CD14-positive monocyte (primary cell): ENCODE measurements at regions not wholly inside any gene's neighbourhood (a gene's known extent, or its start where the extent isn't known, plus 50 kb on each side); places are given as distances from the start of the nearest gene placed in this dataset.

Experiments
- DNase-seq, 3 donors: peaks; one replicate each; pipeline ENCODE4 v3.0.0-alpha.2; 2011 to 2022
- H2AFZ ChIP-seq: 2 replicates; pipeline ENCODE4 v1.6.0; 2012; ENCODE audit warnings: mild to moderate bottlenecking, low read depth, low read length, inconsistent platforms; ENCODE audit not compliant: insufficient read depth, poor library complexity, severe bottlenecking
- H3K27ac ChIP-seq, 2 donors: 1 replicate in 1 of 2; 2 replicates in 1 of 2; pipeline ENCODE4 v1.5.1; 2012 to 2013; ENCODE audit warnings: low read length in 2 of 2, control low read depth in 1 of 2, inconsistent platforms in 1 of 2, low read depth in 1 of 2, mild to moderate bottlenecking in 1 of 2
- H3K27me3 ChIP-seq, 2 donors: one replicate each; pipeline versions ENCODE4 v1.6.0 to v1.6.1; 2011 to 2013; ENCODE audit warnings: low read length in 2 of 2; ENCODE audit not compliant: control insufficient read depth in 2 of 2, insufficient read depth in 2 of 2
- H3K36me3 ChIP-seq, 2 donors: replicated peaks in 1 of 2; 1 replicate in 1 of 2; 2 replicates in 1 of 2; pipeline versions ENCODE4 v1.5.1 to v1.6.1; 2012 to 2013; ENCODE audit warnings: low read length in 2 of 2, control low read depth in 1 of 2, inconsistent platforms in 1 of 2, mild to moderate bottlenecking in 1 of 2; ENCODE audit not compliant: insufficient read depth in 2 of 2, control insufficient read depth in 1 of 2
- H3K4me1 ChIP-seq, 2 donors: 1 replicate in 1 of 2; 2 replicates in 1 of 2; pipeline versions ENCODE4 v1.5.1 to v1.6.1; 2012 to 2013; ENCODE audit warnings: low read length in 2 of 2, control low read depth in 1 of 2, inconsistent platforms in 1 of 2, mild to moderate bottlenecking in 1 of 2, moderate library complexity in 1 of 2; ENCODE audit not compliant: insufficient read depth in 2 of 2, control insufficient read depth in 1 of 2
- H3K4me2 ChIP-seq: replicated peaks from 2 replicates; pipeline ENCODE3; 2012; ENCODE audit warnings: low read length, moderate library complexity, mild to moderate bottlenecking; ENCODE audit not compliant: poor library complexity, severe bottlenecking; ENCODE audit errors: extremely low read depth
- H3K4me3 ChIP-seq, 3 experiments: fragments of 200-600 bp in 1 of 3; sonication (generic) in 1 of 3; replicated peaks in 1 of 3; 1 replicate in 2 of 3; 2 replicates in 1 of 3; pipeline ENCODE4 v1.5.1; 2011 to 2013; ENCODE audit warnings: low read length in 3 of 3, mild to moderate bottlenecking in 3 of 3, control low read depth in 2 of 3, low read depth in 2 of 3, inconsistent platforms in 1 of 3, moderate library complexity in 1 of 3
- H3K79me2 ChIP-seq: 2 replicates; pipeline ENCODE4 v1.6.0; 2012; ENCODE audit warnings: mild to moderate bottlenecking, control low read depth, inconsistent platforms, low read length, moderate library complexity; ENCODE audit not compliant: insufficient read depth
- H3K9ac ChIP-seq: 2 replicates; pipeline ENCODE4 v1.6.0; 2017; ENCODE audit warnings: low read length, mild to moderate bottlenecking; ENCODE audit not compliant: insufficient read depth, poor library complexity, severe bottlenecking
- H3K9me3 ChIP-seq, 2 donors: replicated peaks in 1 of 2; 1 replicate in 1 of 2; 2 replicates in 1 of 2; pipeline versions ENCODE4 v1.5.1 to v1.6.1; 2012 to 2013; ENCODE audit warnings: low read length in 2 of 2, control low read depth in 1 of 2; ENCODE audit not compliant: control insufficient read depth in 1 of 2, insufficient read depth in 1 of 2
- H4K20me1 ChIP-seq: 2 replicates; pipeline ENCODE4 v1.6.0; 2012; ENCODE audit warnings: mild to moderate bottlenecking, low read length, control low read depth, moderate library complexity; ENCODE audit not compliant: insufficient read depth
- H3K27ac Mint-ChIP-seq, 7 donors: one replicate each; pipeline ENCODE4 v1.8.0; 2020; ENCODE audit warnings: mild to moderate bottlenecking in 7 of 7, mixed read lengths in 7 of 7, moderate library complexity in 6 of 7, inconsistent platforms in 2 of 7
- H3K27me3 Mint-ChIP-seq, 3 donors: one replicate each; pipeline ENCODE4 v1.8.0; 2021 to 2022; ENCODE audit warnings: low read depth in 3 of 3, mild to moderate bottlenecking in 3 of 3, mixed read lengths in 3 of 3, moderate library complexity in 3 of 3, inconsistent platforms in 1 of 3
- H3K36me3 Mint-ChIP-seq, 2 donors: one replicate each; pipeline ENCODE4 v1.8.0; 2020; ENCODE audit warnings: mixed read lengths in 2 of 2, inconsistent platforms in 1 of 2, mild to moderate bottlenecking in 1 of 2
- H3K4me1 Mint-ChIP-seq: one replicate; pipeline ENCODE4 v1.8.0; 2020; ENCODE audit warnings: mild to moderate bottlenecking, mixed read lengths
- H3K4me3 Mint-ChIP-seq, 2 donors: one replicate each; pipeline ENCODE4 v1.8.0; 2020; ENCODE audit warnings: mild to moderate bottlenecking in 2 of 2, mixed read lengths in 2 of 2, moderate library complexity in 1 of 2
- H3K9me3 Mint-ChIP-seq, 7 donors: one replicate each; pipeline ENCODE4 v1.8.0; 2020 to 2022; ENCODE audit warnings: mixed read lengths in 7 of 7, mild to moderate bottlenecking in 6 of 7, moderate library complexity in 6 of 7, inconsistent platforms in 2 of 7
- CTCF ChIP-seq: fragments of 200-600 bp; IDR thresholded peaks from one replicate; pipeline ENCODE4 v1.8.0; 2022; ENCODE audit warnings: antibody characterized with exemption, mild to moderate bottlenecking
- WGBS: methylation state at CpG from one replicate; pipeline ENCODE4 v1.1.5; 2013; ENCODE audit warnings: missing lambda C conversion rate; ENCODE audit not compliant: insufficient coverage; 5-methylcytosine and 5-hydroxymethylcytosine counted together
- intact Hi-C, 2 donors: fragments of 100-400 bp; cut with micrococcal nuclease; formaldehyde crosslinking; loops; one replicate each; pipeline versions ENCODE4 v1.15.0 to v1.15.1; 2023

GRCh38 chr14:96623676-96624484 lies 121.7 kb downstream of the PAPOLA start:
- Mint-ChIP-seq H3K27me3 (peaks cover 0 to 5% (median under 1%) of the 10 kb centered on the region in 3 donors), H3K4me3 (no peak overlapping the region), H3K9me3 (peaks cover 0 to 3% (median 0%) of the 10 kb centered on the region in 7 donors), H3K36me3 (no peaks in the 10 kb centered on the region), H3K27ac (no peak overlapping the region), H3K4me1 (no peaks in the 10 kb centered on the region)
- H3K4me3 ChIP-seq = no peak overlapping the region
- H3K4me2 ChIP-seq = no peak overlapping the region
- H3K9ac ChIP-seq = no peak overlapping the region
- H3K27me3 ChIP-seq = no peaks in the 10 kb centered on the region
- no peaks in the 10 kb centered on the region for H3K79me2 ChIP-seq
- H3K4me1 ChIP-seq = no peaks in the 10 kb centered on the region
- intact Hi-C loops = no loop called here
- H4K20me1 ChIP-seq = no peaks in the 10 kb centered on the region
- H3K9me3 ChIP-seq = no peaks in the 10 kb centered on the region
- DNase-seq = no peak
- no peak for TF ChIP-seq CTCF
- no peak overlapping the region for H3K27ac ChIP-seq
- H3K36me3 ChIP-seq = no peaks in the 10 kb centered on the region
- WGBS = 93% methylated on average over 33 of the region's 34 CpGs
- no peak overlapping the region for H2AFZ ChIP-seq

GRCh38 chr14:96624661-96625425 lies 122.7 kb downstream of the PAPOLA start:
- Mint-ChIP-seq H3K9me3 (peaks cover 0 to 3% (median 0%) of the 10 kb centered on the region in 7 donors), H3K4me1 (no peaks in the 10 kb centered on the region), H3K36me3 (no peaks in the 10 kb centered on the region), H3K4me3 (no peak overlapping the region), H3K27ac (no peak overlapping the region), H3K27me3 (peaks cover 0 to 5% (median 0%) of the 10 kb centered on the region in 3 donors)
- H3K27me3 ChIP-seq = no peaks in the 10 kb centered on the region
- 90% methylated on average over 31 of the region's 37 CpGs for WGBS
- no peak overlapping the region for H3K27ac ChIP-seq
- H3K79me2 ChIP-seq = no peaks in the 10 kb centered on the region
- no peak for TF ChIP-seq CTCF
- no peak overlapping the region for H2AFZ ChIP-seq
- H3K9ac ChIP-seq = no peak overlapping the region
- intact Hi-C loops = no loop called here
- no peaks in the 10 kb centered on the region for H3K4me1 ChIP-seq
- no peaks in the 10 kb centered on the region for H3K36me3 ChIP-seq
- no peak for DNase-seq
- H3K4me2 ChIP-seq = no peak overlapping the region
- no peaks in the 10 kb centered on the region for H3K9me3 ChIP-seq
- no peaks in the 10 kb centered on the region for H4K20me1 ChIP-seq
- no peak overlapping the region for H3K4me3 ChIP-seq
